DOHH2 (cell line): ENCODE measurements at regions not wholly inside any gene's neighbourhood (a gene's known extent, or its start where the extent isn't known, plus 50 kb on each side); places are given as distances from the start of the nearest gene placed in this dataset.

Experiments used
- EZH2phosphoT487 ChIP-seq: fragments of 200-600 bp; sonication (generic); IDR thresholded peaks from 2 replicates; pipeline ENCODE4 v1.6.1; 2017; ENCODE audit warnings: borderline replicate concordance, mild to moderate bottlenecking, antibody characterized with exemption, low read length, moderate library complexity, mixed read lengths
- TF ChIP-seq, protein P1 (sequence below): fragments of 200-600 bp; sonication (generic); IDR thresholded peaks from one replicate; pipeline ENCODE4 v1.5.1; 2014; ENCODE audit warnings: antibody characterized with exemption, mild to moderate bottlenecking, low read depth, low read length; ENCODE audit not compliant: poor library complexity, severe bottlenecking

DNA sequence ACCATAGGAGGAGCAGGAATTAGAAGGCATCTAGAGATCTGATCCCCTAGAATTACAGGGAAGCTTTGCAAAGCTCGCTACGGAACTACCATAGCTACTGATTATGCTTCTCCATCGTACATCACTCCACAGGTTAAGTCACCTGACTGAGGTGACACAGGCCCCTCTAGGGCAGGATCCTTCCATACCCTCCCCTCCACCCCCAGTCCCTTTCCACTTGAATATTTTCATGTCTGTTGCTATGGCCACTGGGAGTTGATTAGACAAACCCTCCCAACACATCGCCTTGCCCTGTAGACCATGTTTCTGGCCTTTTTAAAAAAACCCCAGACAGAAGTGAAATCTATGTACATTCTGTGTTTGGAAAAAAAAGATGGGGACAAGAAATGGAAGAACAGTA, 287.1 kb downstream of the SOX9 start:
- no peak for TF ChIP-seq EZH2phosphoT487
- TF ChIP-seq, protein P1, sequence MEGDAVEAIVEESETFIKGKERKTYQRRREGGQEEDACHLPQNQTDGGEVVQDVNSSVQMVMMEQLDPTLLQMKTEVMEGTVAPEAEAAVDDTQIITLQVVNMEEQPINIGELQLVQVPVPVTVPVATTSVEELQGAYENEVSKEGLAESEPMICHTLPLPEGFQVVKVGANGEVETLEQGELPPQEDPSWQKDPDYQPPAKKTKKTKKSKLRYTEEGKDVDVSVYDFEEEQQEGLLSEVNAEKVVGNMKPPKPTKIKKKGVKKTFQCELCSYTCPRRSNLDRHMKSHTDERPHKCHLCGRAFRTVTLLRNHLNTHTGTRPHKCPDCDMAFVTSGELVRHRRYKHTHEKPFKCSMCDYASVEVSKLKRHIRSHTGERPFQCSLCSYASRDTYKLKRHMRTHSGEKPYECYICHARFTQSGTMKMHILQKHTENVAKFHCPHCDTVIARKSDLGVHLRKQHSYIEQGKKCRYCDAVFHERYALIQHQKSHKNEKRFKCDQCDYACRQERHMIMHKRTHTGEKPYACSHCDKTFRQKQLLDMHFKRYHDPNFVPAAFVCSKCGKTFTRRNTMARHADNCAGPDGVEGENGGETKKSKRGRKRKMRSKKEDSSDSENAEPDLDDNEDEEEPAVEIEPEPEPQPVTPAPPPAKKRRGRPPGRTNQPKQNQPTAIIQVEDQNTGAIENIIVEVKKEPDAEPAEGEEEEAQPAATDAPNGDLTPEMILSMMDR = no peak
